SW480 (cell line): ENCODE measurements at regions not wholly inside any gene's neighbourhood (a gene's known extent, or its start where the extent isn't known, plus 50 kb on each side); places are given as distances from the start of the nearest gene placed in this dataset.
"Not testable (repeated sequence)": the region's sequence is repeated elsewhere in the genome, so short reads cannot be mapped to it uniquely, and the experiment has no call there.

Experiments used
- DNase-seq: peaks from one replicate; pipeline ENCODE4 v3.0.0-alpha.2; 2016; ENCODE audit warnings: low spot score

- DNase-seq: peak; percentile 58
Observed at GRCh38 chrX:28189011-28189410, 207.8 kb upstream of the DCAF8L1 start.

GRCh38 chrX:28188526-28188925, 207.3 kb upstream of the DCAF8L1 start:
- peak; percentile 1 for DNase-seq

DNA sequence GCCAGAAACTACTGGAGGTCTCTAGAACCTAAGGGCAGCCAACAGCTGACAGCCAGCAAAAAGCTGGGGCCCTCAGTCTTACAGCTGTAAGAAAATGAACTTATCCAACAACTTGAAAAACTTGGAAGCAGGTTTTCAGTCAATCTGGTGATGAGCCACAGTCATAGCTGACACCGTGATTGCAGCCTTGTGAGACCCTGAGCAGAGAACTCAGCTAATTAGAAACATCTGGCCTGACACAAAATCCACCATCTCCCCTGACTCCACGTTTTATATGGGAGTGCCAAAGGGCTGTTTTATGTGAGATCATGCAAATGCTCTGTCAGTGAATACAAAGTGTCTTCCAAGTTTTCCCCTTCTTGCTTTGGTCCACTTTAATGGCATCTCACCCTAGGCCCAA, 198.8 kb upstream of the DCAF8L1 start:
- DNase-seq: no peak

DNA sequence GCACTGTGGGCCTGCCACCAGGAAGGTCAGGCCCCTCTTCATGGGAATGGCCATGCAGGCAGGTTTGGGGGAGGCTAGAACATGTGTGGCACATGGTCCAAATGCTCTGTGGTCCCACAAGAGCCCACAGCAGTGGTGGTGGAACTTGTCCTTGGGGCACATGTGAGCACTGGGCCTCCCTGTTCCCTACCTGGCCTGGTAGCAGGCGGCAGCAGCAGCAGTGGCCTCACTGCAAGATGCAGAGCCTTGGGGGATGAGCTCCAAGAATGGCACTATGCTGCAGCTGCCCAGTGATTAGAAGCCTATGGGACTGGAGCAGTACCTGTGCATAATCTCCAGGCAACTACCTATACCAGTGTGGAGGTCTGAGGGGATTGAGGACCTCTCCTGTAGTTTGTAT, 197.0 kb upstream of the DCAF8L1 start:
- no peak for DNase-seq

DNA sequence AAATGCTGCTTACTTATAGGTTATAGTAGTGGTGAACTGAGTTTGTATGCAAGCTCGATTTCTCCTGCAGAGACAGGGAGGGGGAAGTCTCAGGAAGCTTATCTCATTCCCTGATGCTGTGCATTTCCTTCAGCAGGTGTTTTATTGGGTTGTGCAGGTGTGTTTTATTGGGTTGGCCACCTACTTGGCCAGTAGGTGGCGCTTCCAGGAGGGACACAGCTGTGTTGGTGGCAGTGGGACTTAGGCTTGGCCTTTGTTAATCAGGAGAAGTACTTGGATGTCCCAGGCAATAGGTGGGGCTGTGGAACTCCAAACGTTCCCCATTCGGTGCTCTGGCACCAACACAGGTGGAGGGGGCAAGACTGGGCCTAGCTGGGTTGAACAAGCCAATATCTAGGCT, 196.0 kb upstream of the DCAF8L1 start:
- DNase-seq: peak; percentile 0

DNA sequence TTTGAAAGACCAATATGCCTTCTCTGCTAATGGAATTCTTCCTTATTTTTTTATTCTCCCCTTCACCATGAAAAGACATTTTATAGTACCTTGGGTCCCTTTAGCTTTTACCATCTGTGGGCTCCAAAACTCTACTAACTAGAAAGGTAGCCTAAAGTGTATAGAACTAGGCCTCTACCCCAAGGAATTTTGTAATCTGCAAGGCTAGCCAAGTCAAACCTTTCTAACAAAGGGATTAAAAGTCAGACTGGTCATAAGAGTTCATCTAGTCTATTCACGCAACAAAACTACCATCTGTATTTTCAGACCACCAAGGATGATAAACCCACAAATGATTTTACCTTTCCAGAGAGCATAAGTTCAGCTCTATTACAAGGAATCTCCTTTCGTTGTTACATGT, 189.5 kb upstream of the DCAF8L1 start:
- DNase-seq: no peak

DNA sequence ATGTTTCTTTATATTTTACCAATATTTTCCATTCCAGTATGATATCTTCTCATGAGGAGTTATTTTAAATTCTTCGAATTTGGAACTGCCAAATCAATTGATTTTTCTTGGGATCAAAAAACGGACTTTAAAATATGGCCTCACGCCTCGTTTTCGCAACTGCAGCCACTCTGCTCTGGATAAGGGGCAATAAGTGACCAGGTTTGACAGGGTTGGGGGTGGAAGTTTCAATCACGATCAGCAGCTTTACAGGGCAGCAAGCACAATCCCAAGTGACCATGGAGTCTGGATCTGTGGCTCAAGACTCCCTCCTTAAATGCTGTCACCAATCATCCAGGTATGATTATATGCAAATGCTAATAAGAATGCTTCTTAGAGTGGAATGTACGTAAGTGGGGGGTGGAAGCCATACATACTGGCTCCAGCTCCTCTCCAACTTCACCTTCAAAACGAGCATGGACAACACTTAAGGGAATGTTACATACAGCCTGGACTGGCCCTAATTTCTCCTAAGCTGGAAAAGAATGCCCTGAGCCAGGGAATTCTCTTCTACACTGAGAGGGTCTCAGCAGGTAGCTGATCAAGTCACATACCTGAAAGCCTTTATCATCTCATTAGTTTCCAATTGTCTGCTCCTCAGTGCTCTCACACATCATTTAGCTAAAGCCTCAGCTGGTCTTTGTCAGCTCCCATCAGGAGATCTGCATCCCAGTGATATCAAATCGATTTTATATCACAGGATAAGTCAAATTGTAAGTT, 176.9 kb upstream of the DCAF8L1 start:
- no peak for DNase-seq

DNA sequence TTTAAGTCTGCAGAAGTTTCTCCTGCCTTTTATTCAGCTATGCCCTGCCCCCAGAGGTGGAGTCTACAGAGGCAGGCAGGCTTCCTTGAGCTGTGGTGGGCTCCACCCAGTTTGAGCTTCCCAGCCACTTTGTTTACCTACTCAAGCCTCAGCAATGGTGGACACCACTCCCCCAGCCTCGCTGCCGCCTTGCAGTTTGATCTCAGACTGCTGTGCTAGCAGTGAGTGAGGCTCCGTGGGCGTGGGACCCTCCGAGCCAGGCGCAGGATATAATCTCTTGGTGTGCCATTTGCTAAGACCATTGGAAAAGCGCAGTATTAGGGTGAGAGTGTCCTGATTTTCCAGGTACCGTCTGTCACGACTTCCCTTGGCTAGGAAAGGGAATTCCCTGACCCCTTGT, 171.0 kb upstream of the DCAF8L1 start:
- DNase-seq: not testable (repeated sequence)

DNA sequence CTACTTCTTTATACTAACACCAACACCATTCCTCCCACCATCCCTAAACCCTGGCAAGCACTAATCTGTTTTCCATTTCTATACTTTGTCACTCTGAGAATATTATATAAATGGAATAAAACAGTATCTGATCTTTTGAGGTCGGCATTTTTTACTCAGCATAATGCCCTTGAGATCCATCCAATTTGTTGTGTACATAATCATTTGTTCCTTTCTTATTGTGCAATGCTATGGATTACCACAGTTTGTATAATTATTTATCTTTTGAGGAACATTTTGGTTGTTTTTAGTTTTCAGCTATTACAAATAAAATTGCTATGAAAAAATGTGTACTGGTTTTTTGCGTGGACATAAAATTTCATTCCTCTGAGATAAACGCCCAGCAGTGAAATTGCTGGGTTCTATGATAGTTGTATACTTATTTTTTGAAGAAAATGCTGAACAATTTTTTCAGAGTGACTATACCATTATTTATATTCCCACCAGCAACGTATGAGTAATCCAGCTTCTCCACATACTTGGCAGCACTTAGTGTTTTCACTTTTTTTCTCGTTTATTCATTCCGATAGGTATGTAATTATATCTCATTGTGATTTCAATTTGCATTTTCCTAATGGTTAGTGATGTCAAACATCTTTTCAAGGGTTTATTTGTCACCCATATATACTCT, 154.3 kb upstream of the DCAF8L1 start:
- DNase-seq: no peak

DNA sequence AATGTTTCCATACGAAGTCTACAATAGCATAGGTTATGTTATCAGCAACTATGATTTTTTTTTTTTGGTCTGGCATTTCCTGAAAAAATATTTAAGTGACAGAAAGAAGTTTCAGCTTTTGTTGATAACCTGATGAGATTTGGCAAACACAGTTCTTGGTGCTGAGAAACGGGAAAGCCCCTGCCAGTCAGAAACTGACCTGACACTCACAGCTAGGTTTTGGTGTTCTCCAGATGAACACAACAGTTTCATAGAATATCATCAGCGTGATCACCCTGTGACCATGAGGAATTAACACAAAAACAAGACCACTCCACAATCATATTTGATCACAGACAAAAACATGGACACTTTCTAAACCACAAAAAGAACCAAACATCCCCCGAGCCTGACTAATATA, 152.5 kb upstream of the DCAF8L1 start:
- DNase-seq: no peak

DNA sequence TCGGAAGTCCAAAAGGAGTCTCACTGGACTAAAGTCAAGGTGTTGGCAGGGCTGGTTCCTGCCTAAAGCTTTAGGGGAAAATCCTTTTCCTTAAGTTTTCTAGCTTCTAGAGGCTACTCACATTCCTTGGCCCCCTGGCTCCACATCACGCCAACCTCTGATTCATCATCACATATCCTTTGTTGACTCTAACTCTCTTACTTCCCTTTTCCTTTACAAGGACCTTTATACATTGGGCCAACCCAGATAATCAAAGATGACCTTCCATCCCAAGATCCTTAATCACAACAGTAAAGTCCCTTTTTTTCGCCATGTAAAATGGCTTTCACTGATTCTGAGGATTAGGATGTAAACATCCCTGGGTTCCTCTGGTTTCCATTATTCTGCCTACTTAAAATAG, 146.4 kb upstream of the DCAF8L1 start:
- DNase-seq: no peak

- DNase-seq: no peak
Observed at GRCh38 chrX:28126886-28127285, 145.6 kb upstream of the DCAF8L1 start.

GRCh38 chrX:28124416-28124815, 143.2 kb upstream of the DCAF8L1 start:
- DNase-seq: no peak

DNA sequence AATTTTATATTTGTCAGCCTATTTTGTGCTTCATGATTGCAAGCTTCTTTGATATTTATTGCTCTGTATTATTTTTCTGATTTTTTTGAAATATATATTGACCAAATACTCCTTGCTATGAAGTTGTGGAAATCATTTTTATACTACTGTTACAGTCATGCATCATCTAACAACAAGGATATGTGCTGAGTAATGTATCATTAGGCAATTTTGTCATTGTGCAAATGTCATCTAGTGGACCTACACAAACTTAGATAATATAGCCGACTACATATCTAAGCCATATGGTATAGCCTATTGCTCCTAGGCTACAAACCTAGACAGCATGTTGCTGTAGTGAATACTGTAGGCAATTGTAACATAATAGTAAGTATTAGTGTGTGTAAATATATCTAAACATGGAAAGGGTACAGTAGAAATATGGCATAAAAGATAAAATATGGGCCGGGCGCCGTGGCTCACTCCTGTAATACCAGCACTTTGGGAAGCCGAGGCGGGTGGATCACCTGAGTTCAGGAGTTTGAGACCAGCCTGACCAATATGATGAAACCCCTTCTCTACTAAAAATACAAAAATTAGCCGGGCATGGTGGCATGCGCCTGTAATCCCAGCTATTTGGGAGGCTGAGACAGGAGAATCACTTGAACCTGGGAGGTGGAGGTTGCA, 139.5 kb upstream of the DCAF8L1 start:
- not testable (repeated sequence) for DNase-seq

- DNase-seq: no peak
Observed at GRCh38 chrX:28120072-28120471, 138.8 kb upstream of the DCAF8L1 start.

DNA sequence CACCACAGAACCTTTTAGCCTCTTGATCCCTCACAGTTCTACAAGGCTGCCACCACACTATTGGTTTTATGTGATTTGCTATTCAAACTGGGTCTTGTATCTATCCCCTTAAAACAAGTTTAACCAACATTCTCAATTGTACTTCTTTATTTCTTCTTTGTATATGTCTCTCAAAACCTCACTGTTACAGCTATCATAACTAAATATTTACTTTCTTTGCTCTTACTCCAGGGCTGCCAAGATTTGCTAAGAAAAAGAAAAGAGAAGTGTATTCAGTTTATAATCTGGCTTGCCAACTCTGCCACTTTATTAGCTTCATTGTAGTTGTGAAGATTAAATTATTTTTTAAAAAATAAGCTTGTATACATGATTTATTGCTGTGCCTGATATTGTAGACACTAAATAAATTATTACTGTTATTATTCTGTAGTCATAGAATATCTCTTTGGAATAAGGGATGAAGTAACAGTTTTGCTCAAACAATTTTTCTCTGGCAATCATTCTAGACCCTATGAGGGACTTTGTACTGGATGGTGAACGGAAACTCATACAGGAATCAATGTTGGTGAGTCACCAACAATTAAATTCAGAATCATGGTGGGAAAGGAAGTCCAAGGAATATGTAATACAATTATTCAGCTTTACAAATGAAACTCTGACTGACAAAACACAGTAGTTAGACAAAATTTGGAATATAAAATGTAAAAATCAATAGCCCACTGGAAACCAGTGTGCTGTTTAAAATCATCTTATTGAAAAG, 127.1 kb upstream of the DCAF8L1 start:
- DNase-seq: no peak

- DNase-seq: no peak
Observed at GRCh38 chrX:28099166-28099565, 117.9 kb upstream of the DCAF8L1 start.

DNA sequence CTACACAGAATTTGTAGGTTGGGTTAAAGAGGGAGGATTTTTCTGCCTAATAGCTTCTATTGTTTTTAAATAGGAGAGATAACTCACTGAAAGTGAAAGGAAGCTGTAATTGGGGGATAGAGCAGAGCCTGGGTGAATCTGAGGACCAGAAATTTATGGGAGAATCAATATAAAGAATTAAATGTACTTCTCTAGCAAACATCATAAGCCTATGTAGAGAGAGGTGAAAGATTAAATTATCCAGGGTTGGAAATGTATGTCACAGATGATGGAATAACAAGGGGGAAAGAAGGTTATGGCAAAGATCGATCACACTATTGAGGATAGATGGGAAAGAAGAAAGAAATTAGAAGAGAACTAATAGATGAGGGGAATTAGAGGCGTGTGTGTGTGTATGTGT, 104.4 kb upstream of the DCAF8L1 start:
- no peak for DNase-seq

DNA sequence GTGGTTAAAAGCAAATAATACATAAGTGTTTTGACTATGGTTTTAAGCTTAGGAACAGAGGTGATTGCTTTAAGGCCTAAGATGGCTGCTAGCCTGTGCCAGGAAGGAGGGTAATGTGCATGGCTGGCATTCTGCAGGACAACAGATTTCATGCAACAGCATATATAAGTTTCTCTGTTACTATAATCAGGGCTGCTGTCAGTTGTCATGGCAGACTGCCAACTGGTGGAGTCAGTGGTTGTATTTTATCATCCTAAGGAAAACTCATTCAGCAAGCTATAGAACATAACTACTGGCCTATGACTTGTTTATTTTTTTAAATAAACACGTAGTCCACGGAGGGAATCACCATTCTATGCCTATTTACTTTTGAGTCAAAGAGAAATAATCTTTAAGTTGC, 77.7 kb upstream of the DCAF8L1 start:
- no peak for DNase-seq

DNA sequence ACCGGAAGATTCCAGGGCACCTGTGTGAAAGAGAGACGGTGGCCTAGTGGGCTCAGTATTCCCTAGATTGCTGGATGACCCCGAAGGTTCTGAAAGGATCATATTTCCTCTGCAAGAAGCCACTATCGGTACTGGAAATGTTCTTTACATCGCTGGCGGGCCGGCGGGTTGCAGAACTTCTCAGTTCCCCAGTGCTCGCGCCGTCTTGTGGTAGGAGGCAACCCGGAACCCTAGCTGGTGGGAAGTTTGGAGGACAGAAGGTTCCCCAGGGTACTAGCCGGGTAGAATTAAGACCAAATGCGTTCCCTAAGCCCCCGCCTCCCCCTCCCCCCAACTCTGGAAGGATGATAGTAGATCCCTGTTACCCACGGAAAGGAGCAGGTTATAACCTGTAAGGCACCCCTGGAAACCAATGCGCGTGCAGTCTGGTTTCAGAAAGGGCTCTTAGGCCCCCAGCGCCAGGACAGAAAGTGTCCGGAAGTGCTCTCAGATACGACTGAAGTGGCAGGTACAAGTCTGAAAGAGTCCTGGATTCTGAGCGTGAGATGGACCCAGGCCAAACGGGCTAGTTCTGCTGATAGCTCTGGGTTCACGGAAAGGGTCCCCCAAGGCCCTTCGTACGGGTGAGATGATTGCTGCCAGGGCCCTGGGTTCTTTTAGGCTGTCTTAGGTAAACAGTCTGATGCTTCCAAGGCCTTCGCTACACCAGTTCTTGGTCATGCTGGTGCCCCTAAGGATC, 61.7 kb upstream of the DCAF8L1 start:
- no peak for DNase-seq

DNA sequence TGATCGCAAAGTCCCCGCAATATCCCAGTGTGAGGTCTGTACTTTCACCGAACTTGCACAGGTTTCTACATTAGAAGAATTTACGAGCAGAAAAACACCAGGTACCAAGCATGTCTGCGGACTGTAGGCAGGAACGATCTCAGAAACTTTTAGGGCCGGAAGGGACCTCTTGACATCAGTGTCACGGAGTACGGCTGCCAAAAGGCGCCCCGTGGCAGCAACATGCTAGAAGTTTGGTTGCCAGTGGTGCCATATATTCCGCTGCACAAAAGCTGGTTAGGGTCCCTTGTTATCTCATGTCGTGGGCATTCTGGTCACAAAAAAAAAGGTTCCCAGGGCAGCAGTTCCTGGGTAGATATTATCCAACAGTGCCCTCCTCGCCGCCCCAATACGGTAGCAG, 61.0 kb upstream of the DCAF8L1 start:
- DNase-seq: no peak

DNA sequence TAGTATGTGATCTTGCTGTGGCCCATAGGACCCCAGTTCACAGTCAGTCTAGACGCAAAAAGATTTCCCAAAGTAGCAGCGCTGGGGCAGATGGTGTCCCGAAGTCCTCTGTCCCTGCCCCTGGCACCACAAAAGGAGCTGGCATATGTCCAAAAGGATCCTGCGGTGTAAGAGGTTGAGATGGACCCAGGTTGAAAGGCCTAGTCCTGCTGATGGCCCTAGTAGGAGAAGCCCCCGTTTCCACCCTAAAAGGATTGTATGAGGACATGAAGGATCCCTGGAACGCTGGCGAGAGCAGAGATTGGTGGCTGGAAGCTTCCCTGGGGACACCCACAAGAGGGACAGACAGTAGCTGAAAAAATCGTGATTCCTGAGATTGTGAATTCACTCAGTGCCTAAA, 58.0 kb upstream of the DCAF8L1 start:
- DNase-seq: no peak
